ENCODE measurements at regions not wholly inside any gene's neighbourhood (a gene's known extent, or its start where the extent isn't known, plus 50 kb on each side); places are given as distances from the start of the nearest gene placed in this dataset.
"Not testable (repeated sequence)": the region's sequence is repeated elsewhere in the genome, so short reads cannot be mapped to it uniquely, and the experiment has no call there.

DNA sequence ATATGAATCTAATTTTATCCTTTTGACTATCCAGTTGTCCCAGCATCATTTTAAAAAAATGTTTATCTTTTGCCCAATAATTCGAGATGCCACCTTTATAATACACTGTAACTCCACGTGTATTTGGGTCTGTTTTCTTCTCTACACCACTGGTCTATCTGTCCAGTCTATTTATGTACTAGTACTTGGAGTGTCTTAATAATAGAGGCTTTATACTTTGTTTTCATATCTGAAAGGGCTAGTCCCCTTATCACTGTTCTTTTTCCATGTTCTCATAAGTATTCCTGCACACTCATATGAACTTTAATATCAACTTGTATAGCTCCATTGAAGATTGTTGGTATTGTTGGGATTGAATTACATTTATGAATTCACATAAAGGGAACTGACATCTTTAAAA is 101.1 kb upstream of the RMP24 start:
- DNase-seq: no peak
- Mint-ChIP-seq H3K36me3 (no peaks in the 10 kb centered on the region), H3K27me3 (no peaks in the 10 kb centered on the region), H3K4me1 (no peaks in the 10 kb centered on the region), H3K27ac (no peak overlapping the region), H3K4me3 (no peak overlapping the region), H3K9me3 (peaks cover 3% of the 10 kb centered on the region)
- CTCF ChIA-PET: no interaction called here

DNA sequence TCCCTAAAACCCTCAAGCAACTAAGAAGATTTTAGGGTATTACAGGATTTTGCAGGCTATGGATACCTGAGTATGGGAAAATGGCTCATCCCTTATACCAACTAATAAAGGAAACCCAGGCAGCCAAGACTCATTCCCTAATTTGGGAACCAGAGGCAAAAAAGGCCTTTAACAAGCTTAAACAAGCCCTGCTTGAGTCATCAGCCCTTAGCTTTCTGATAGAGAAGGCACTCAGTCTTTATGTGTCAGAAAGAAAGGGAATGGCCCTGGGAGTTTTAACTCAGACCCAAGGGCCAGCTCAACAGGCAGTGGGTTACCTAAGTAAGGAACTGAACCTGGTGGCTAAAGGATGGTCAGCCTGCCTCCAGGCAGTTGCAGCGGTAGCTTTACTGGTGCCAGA is 96.9 kb upstream of the RMP24 start:
- no peak for DNase-seq
- no peaks in the 10 kb centered on the region for H3K36me3 Mint-ChIP-seq
- peaks cover 3% of the 10 kb centered on the region for H3K9me3 Mint-ChIP-seq
- no peak overlapping the region for H3K4me3 Mint-ChIP-seq
- CTCF ChIA-PET: interaction anchor here (1.4 kb wide), 1 partner anchor 119 kb away, joined by 3 read pairs; no protein-coding TSS in a partner anchor
- no peaks in the 10 kb centered on the region for H3K27me3 Mint-ChIP-seq
- no peaks in the 10 kb centered on the region for H3K4me1 Mint-ChIP-seq
- no peak overlapping the region for H3K27ac Mint-ChIP-seq

DNA sequence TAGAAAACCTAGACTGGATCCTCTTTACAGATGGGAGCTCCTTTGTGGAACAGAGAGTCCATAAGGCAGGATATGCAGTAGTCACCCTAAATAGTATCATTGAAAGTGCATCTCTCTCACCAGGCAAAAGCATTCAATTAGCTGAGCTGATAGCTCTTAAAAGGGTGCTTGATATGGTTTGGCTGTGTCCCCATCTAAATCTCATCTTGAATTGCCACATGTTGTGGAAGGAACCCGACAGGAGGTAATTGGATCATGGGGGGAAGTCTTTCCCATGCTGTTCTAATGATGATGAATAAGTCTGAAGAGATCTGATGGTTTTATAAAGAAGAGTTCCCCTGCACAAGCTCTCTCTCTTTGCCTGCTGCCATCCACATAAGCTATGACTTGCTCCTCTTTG is 96.2 kb upstream of the RMP24 start:
- no peaks in the 10 kb centered on the region for H3K36me3 Mint-ChIP-seq
- H3K4me3 Mint-ChIP-seq: no peak overlapping the region
- H3K27ac Mint-ChIP-seq: no peak overlapping the region
- no peaks in the 10 kb centered on the region for H3K27me3 Mint-ChIP-seq
- CTCF ChIA-PET: interaction anchor here (1.4 kb wide), 1 partner anchor 119 kb away, joined by 3 read pairs; no protein-coding TSS in a partner anchor
- peaks cover 3% of the 10 kb centered on the region for H3K9me3 Mint-ChIP-seq
- DNase-seq: no peak
- no peaks in the 10 kb centered on the region for H3K4me1 Mint-ChIP-seq

DNA sequence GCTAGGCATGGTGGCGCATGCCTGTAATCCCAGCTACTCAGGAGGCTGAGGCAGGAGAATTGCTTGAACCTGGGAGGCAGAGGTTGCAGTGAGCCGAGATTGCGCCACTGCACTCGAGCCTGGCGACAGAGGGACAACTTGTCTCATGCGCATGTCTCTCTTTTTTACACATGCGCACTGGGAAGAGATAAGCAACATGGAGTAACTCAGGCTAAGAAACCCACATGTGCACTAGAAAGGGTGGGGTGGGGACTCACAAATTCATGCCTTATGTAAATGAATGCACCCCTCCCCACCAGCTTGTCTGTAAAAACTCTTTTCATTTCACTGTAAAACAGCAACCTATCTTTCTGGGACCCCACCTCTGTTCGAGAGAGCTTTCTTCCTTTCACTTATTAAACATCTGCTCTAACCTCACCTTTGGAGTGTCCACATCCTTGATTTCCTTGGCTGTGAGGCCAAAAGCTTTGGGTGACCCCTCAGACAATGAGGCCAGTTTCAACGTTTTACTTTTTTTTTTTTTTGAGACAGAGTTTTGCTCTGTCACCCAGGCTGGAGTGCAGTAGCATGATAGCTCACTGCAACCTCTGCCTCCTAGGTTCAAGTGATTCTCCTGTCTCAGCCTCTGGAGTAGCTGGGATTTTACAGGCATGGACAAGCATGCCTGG is 91.6 kb upstream of the RMP24 start:
- CTCF ChIA-PET: no interaction called here
- Mint-ChIP-seq H3K27ac (no peak overlapping the region), H3K9me3 (no peaks in the 10 kb centered on the region), H3K4me3 (no peak overlapping the region), H3K4me1 (no peaks in the 10 kb centered on the region), H3K27me3 (peaks cover 4% of the 10 kb centered on the region), H3K36me3 (no peaks in the 10 kb centered on the region)
- no peak for DNase-seq

DNA sequence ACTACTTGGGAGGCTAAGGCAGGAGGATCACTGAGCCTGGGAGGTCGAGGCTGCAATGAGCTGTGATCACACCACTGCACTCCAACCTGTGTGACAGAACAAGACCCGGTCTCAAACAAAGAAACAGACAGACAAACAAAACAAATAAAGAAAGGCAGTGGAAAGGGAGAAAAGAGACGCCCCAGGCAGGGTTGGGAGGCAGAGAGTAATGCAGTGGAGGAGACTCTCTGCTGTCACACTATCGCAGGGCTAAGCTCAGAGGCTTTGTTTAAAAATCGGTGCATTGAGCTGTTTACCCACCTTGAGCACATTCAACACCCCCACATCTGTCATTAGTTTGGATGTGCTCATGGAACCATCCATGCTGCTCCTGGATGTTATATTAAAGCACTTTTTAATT is 84.2 kb upstream of the RMP24 start:
- Mint-ChIP-seq H3K27me3 (peaks cover 8% of the 10 kb centered on the region), H3K9me3 (no peaks in the 10 kb centered on the region), H3K4me3 (no peak overlapping the region), H3K4me1 (no peaks in the 10 kb centered on the region), H3K36me3 (no peaks in the 10 kb centered on the region), H3K27ac (no peak overlapping the region)
- DNase-seq: no peak
- CTCF ChIA-PET: no interaction called here

DNA sequence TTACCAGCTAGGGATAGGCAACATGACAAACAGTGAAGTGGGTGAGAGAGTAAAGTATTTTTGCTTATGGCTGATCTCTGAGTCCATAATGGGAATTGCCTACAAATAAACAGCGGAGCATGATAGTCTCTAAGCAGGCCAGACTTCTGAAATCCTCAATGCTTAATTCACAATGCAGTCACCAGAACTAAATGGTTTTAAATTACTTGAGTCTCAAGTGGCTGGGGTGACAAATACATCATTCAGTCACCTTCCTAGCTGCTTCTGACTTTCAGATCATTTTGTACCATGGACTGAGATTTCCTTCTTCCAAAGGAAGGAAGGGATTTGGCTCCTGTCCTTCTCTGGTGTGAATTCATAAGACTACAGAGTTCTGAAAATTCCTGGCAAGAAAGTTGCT is 82.8 kb upstream of the RMP24 start:
- Mint-ChIP-seq H3K36me3 (no peaks in the 10 kb centered on the region), H3K9me3 (no peaks in the 10 kb centered on the region), H3K27me3 (peaks cover 8% of the 10 kb centered on the region), H3K4me3 (no peak overlapping the region), H3K4me1 (no peaks in the 10 kb centered on the region), H3K27ac (no peak overlapping the region)
- CTCF ChIA-PET: no interaction called here
- no peak for DNase-seq

DNA sequence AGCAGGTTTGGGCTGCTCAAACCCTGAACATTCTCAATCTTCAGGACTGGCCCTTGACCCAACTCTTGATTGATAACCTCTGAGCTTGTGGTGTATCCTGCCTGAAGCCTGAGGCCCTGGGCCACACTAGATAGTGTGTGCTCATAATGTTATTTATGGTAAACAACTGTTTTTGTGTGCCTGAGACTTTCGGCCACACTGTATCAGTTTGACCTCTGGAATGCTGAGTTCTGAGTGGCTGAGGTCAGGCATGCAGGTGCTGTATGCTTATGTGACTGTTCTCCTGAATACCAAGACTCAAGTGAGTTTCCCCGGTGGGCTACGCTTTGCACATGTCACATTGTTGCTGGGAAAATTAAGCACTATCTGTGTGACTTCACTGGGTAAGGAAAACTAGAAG is 82.2 kb upstream of the RMP24 start:
- CTCF ChIA-PET: no interaction called here
- no peaks in the 10 kb centered on the region for H3K9me3 Mint-ChIP-seq
- H3K27ac Mint-ChIP-seq: no peak overlapping the region
- no peaks in the 10 kb centered on the region for H3K4me1 Mint-ChIP-seq
- peaks cover 8% of the 10 kb centered on the region for H3K27me3 Mint-ChIP-seq
- H3K36me3 Mint-ChIP-seq: no peaks in the 10 kb centered on the region
- no peak overlapping the region for H3K4me3 Mint-ChIP-seq
- no peak for DNase-seq

DNA sequence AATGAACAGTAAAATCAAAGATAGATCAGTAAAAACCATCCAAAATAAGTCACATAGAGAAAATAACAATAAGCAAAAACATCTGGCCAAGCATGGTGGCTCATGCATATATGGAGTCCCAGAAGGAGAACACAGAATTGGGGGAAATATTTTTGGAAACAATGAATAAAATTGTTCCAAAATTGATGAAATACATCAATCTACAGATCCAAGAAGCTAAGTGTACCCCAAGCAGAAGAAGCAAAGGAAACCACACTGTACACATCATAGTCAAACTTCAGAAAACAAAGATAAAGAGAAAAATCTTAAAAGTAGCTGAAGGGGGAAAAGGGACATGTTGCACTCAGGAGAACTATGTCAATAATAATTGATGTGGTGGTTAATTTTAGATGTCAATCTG is 80.4 kb upstream of the RMP24 start:
- Mint-ChIP-seq H3K36me3 (no peaks in the 10 kb centered on the region), H3K9me3 (peaks cover 2% of the 10 kb centered on the region), H3K4me1 (peaks cover 3% of the 10 kb centered on the region), H3K4me3 (no peak overlapping the region), H3K27me3 (peaks cover 8% of the 10 kb centered on the region), H3K27ac (no peak overlapping the region)
- CTCF ChIA-PET: no interaction called here
- no peak for DNase-seq

DNA sequence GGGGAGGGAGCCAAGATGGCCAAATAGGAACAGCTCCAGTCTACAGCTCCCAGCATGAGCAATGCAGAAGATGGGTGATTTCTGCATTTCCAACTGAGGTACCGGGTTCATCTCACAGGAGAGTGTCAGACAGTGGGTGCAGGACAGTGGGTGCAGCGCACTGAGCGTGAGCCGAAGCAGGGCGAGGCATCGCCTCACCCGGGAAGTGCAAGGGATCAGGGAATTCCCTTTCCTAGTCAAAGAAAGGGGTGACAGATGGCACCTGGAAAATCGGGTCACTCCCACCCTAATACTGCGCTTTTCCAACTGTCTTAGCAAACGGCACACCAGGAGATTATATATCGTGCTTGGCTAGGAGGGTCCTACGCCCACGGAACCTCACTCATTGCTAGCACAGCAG is 75.0 kb upstream of the RMP24 start:
- CTCF ChIA-PET, H3K27me3 Mint-ChIP-seq, H3K27ac Mint-ChIP-seq: not testable (repeated sequence)

DNA sequence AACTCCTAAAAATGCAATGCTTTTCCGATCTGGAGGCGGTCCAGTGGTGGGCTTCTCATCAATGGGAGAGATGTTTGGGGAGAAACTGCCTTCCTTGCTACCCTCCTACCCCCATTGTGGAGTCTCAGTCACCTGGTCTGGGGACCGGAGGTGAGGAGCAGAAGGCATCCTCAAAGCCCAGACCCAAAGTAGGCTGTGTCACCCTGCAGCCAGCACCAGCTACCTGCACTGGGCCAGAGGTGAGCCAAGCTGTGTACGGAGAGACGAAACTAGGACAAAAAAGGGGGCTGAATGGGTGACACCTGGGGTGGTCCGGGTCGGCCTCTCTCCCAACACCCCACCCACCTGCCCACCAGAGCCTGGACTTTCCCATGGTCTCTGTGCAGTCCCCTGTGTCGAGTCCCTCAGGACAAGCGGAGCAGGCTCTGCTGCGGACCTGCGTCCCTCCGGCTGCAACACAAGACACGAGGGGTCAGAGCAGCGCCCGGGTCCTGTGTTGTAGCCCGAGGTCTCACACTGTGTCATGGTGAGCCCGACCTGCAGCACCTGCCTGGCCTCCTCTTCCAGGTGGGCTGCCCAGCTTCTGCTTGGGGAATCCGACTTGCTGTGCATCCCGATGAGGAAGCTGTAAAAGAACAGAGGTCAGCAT is 68.0 kb upstream of the RMP24 start:
- Mint-ChIP-seq H3K9me3 (peaks cover 2% of the 10 kb centered on the region), H3K36me3 (no peaks in the 10 kb centered on the region), H3K4me3 (no peak overlapping the region), H3K27me3 (no peaks in the 10 kb centered on the region), H3K27ac (no peak overlapping the region), H3K4me1 (no peaks in the 10 kb centered on the region)
- CTCF ChIA-PET: no interaction called here
- DNase-seq: no peak

More for the DNA sequence above, 75.0 kb upstream of the RMP24 start:
- not testable (repeated sequence) for H3K36me3 Mint-ChIP-seq, H3K9me3 Mint-ChIP-seq, DNase-seq, H3K4me3 Mint-ChIP-seq
- peaks cover 14% of the 10 kb centered on the region for H3K4me1 Mint-ChIP-seq

DNA sequence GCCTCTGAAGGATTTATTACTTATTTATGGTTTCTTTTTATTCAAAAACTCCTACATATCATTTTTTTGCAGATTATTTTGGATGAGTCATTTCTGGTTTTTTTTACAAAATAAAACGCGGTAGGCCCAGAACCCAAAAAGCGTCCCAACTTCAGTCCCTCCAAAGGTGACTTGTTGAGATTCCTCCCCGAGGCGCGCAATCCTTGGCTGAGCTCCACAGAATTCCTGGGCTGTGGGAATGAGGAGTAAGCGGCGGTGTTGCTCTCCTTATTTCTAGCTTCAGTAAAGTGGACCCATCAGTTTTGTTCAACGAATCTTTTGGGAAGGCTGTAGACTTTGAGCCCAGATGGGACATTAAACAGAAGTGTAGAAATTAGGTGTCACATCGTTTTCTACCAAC is 67.0 kb upstream of the RMP24 start:
- DNase-seq: no peak
- H3K27ac Mint-ChIP-seq: no peak overlapping the region
- no peaks in the 10 kb centered on the region for H3K27me3 Mint-ChIP-seq
- H3K9me3 Mint-ChIP-seq: peaks cover 2% of the 10 kb centered on the region
- no peaks in the 10 kb centered on the region for H3K36me3 Mint-ChIP-seq
- H3K4me3 Mint-ChIP-seq: no peak overlapping the region
- CTCF ChIA-PET: no interaction called here
- no peaks in the 10 kb centered on the region for H3K4me1 Mint-ChIP-seq

DNA sequence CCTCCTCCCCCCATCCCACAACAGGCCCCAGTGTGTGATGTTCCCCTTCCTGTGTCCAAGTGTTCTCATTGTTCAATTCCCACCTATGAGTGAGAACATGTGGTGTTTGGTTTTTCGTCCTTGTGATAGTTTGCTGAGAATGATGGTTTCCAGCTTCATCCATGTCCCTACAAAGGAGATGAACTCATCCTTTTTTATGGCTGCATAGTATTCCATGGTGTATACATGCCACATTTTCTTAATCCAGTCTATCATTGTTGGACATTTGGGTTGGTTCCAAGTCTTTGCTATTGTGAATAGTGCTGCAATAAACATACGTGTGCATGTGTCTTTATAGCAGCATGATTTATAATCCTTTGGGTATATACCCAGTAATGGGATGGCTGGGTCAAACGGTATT is 66.2 kb upstream of the RMP24 start:
- H3K9me3 Mint-ChIP-seq, DNase-seq, H3K27me3 Mint-ChIP-seq, H3K27ac Mint-ChIP-seq, H3K4me1 Mint-ChIP-seq, CTCF ChIA-PET, H3K4me3 Mint-ChIP-seq, H3K36me3 Mint-ChIP-seq: not testable (repeated sequence)

DNA sequence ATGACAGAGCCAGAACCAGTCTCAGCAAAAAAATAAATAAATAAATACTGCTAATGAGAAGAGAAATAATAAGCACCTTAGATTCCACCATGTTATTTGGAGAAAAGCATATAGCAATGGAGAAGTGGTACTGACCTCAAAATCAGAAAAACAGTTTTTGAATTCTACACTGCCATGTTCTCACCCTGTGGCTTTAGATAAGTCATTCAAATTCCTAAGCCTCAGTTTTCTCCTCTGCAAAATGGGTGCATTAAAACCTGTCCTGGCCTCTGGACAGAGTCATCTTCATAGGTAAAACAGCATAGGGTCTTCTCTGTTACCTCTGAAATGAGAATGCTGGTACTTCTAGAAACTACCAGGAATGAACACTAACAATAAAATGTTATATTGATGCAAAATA is 62.2 kb upstream of the RMP24 start:
- DNase-seq: no peak
- Mint-ChIP-seq H3K27ac (no peak overlapping the region), H3K4me1 (no peaks in the 10 kb centered on the region), H3K27me3 (peaks cover 5% of the 10 kb centered on the region), H3K36me3 (no peaks in the 10 kb centered on the region), H3K9me3 (peaks cover 2% of the 10 kb centered on the region), H3K4me3 (no peak overlapping the region)
- CTCF ChIA-PET: no interaction called here

DNA sequence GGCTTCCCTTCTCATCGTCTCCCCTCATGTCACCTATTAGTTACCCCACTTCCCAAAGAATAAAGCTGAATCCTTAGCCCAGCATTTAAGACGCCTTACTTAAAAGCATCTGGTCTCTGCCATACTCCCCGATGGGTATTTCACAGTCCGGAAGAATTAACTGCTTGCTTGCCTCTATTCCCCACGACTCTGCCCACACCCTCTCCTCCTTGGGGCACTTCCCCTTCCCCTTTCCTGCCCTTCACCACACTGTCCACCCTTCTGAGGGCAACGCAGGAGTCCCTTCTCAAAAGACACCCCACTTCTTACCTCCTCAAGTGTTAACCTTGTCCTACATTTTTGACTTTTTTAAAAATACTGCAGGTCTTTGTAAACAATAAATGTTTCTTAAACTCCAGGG is 60.1 kb upstream of the RMP24 start:
- Mint-ChIP-seq H3K4me3 (no peak overlapping the region), H3K27me3 (peaks cover 5% of the 10 kb centered on the region), H3K27ac (no peak overlapping the region), H3K9me3 (no peaks in the 10 kb centered on the region), H3K4me1 (no peaks in the 10 kb centered on the region), H3K36me3 (no peaks in the 10 kb centered on the region)
- DNase-seq: no peak
- CTCF ChIA-PET: no interaction called here

DNA sequence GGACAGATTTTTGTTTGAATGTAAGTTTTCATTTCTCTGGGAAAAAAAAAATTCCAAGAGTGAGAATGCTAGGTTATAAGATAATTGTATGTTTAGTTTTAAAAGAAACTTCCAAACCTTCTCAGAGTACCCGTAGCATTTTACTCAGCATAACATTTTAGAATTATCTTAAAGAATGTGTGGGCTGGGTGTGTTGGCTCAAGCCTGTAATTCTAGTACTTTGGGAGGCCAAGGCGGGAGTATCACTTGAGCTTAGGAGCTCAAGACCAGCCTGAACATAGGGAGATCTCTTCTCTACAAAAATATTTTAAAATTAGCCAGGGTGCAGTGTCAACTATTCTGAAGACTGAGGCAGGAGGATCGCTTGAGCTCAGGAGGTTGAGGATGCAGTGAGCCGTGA is 57.4 kb upstream of the RMP24 start:
- peaks cover 5% of the 10 kb centered on the region for H3K27me3 Mint-ChIP-seq
- H3K9me3 Mint-ChIP-seq: no peaks in the 10 kb centered on the region
- no peak overlapping the region for H3K4me3 Mint-ChIP-seq
- CTCF ChIA-PET: no interaction called here
- no peak for DNase-seq
- H3K36me3 Mint-ChIP-seq: no peaks in the 10 kb centered on the region
- H3K4me1 Mint-ChIP-seq: no peaks in the 10 kb centered on the region
- no peak overlapping the region for H3K27ac Mint-ChIP-seq

Measured in activated naive CD4-positive, alpha-beta T cell treated with anti-CD3 and anti-CD28 coated beads, Interleukin-2, amount 10 ng/mL, durations not matched to agents 7 days and 5 days (primary cell).